Activated T-cell treated with anti-CD3 and anti-CD28 coated beads for 1 hour (primary cell): ENCODE measurements at regions not wholly inside any gene's neighbourhood (a gene's known extent, or its start where the extent isn't known, plus 50 kb on each side); places are given as distances from the start of the nearest gene placed in this dataset.

Source experiments
- DNase-seq: peaks from one replicate; pipeline ENCODE4 v3.0.0-alpha.2; 2020; ENCODE audit warnings: low read depth

- no peak for DNase-seq
Measured at GRCh38 chr16:51474414-51475091, 323.5 kb upstream of the SALL1 start.

DNA sequence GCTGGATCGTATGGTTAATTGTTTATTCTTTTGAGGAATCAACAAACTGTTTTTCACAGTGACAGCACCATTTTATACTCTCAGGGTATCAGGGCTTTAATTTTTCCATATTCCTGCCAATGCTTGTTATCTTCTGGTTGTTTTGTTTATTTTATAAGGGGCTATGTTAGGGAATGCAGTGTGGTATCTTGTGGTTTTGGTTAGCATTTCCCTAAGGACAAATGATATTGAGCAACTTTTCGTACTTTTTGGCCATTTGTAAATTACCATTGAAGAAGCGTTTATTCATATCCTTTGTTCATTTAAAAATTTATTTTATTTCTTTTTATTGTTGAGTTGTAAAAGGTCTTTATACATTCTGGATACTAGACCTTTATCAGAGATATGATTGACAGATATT is 322.0 kb upstream of the SALL1 start:
- DNase-seq = no peak

DNA sequence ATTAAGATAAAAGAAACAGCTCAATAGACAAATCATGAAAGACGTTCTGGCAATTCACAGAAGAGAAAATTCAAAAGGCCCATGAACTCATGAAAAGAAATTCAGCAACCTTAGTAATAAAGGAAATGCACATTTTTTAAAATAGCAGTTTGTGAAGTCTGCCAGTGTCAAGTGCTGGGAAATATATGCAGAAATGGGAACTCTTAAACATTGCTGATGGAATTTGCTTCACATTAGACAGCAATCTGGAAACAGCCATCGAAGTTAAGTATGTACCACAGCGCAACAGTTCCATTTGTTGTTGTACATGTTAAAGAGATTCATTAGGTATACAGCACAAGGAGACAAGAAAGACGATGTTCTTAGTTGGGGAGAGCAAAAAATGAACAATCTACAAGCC is 319.4 kb upstream of the SALL1 start:
- DNase-seq = no peak

DNA sequence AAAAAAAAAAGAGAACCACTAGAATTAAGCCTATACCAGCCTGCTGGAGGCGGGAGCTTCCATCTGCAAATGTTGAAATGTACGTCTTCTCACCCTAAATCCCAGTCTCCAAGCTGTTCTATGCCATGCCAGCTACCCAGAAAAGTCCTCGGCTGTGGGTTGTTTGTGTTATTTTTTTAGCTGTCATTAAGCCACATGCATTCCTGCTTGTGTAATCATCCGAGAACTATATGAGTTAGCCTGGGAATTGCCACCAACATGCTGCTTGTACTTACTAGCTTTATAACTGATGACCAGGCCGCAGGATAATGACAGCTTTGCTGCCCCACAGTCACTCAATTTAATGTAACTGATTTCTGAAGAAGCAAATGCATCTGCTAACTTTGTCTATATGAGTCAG is 313.9 kb upstream of the SALL1 start:
- DNase-seq = no peak

- no peak for DNase-seq
Measured at GRCh38 chr16:51461255-51461654, 310.2 kb upstream of the SALL1 start.

GRCh38 chr16:51458356-51459140 is 307.5 kb upstream of the SALL1 start:
- DNase-seq = no peak

- DNase-seq = no peak
Measured at GRCh38 chr16:51457775-51458174, 306.7 kb upstream of the SALL1 start.

- no peak for DNase-seq
Measured at GRCh38 chr16:51455398-51455797, 304.3 kb upstream of the SALL1 start.

- DNase-seq = no peak
Measured at GRCh38 chr16:51453251-51453650, 302.2 kb upstream of the SALL1 start.

DNA sequence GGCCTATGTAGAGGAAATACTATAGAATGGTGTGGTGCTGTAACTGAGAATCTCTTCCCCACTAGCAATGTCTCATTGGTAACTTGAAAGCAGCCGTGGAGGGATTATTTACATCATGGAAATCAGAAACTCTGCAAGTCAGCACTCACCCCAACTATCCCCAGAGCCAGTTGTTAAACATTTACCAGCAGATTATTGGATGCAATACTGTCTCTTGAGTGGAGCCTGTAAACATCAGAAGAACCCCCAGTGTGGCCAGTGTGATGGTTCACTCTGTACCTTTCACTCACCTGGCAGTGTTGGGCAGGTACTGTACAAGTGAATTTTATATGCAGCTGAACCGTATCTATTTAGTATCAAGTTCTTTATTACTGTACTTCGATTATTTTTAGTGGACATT is 299.8 kb upstream of the SALL1 start:
- DNase-seq = no peak

DNA sequence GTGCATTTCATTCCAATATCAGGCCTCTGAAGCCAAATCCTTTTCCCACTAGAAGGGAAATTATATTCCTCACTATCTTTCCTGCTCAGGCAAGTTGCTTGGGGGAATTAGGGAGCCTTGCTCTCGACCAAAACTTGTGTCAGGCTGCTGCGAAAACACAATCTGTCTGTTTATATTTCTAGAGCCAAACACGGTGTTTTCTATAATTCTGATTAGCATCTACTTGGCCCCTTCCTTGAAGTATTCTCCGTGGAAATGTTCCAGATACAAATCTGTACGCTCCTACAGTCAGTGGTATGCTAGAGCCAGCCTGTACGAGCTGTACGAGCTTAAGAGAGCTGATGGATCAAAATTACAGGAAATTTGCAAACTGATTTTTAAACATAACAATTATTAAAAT is 299.3 kb upstream of the SALL1 start:
- no peak for DNase-seq

GRCh38 chr16:51449441-51449840 is 298.4 kb upstream of the SALL1 start:
- no peak for DNase-seq

- DNase-seq = no peak
Measured at GRCh38 chr16:51445250-51445649, 294.2 kb upstream of the SALL1 start.

GRCh38 chr16:51443934-51444333 is 292.9 kb upstream of the SALL1 start:
- no peak for DNase-seq

DNA sequence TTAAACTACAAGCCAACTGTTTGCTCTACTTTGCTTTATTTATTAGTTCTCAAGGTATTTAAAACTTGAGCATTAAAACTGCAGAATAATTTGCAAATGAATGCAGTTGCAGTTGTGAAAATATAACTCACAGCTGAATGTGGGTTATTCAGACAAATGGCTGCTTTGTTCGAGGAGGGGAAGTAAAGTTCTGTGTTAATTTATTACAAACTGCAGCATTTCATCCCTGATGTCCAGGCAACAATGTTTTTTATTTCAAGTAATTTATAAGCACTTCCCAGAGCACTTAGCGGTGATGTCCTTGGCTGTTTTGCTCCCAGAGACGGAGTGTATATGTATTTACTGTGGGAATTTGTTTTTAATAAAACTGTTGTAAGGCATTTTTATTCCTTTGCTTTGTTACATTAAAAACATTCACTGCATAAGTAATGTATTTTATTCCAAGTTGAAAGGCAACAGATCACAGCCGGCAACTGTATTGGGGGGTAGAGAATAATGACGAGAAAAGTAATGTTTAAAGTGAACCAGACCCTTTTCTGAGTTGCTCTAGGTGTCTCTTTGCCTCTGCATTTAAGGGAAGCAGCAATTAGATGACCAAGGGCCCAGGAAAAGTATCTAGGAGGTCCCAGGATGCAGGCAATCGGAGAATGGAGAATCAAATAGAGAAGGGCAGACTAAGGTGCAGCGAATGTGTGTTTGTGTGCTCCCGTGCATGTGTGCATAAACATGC is 291.2 kb upstream of the SALL1 start:
- no peak for DNase-seq

GRCh38 chr16:51440131-51440889 is 289.2 kb upstream of the SALL1 start:
- DNase-seq = no peak

DNA sequence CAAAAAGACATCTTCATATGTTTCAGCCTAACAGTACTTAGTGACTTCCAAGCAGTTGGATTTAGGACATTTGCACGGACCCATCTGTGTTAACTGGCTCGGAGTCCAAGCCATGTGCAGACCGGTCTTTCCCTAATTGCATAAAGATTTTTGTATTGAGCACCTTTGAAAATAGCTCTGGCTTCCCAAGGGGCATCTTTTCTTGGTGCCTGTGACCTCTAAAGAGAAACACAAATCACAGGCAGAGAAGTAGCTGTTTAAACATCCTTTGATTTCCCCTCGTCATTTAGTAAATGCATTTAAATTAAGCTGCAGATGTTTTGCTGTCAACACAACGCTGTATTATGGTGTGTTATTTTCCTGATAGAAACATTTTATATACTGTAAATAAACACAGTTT is 288.2 kb upstream of the SALL1 start:
- DNase-seq = no peak

DNA sequence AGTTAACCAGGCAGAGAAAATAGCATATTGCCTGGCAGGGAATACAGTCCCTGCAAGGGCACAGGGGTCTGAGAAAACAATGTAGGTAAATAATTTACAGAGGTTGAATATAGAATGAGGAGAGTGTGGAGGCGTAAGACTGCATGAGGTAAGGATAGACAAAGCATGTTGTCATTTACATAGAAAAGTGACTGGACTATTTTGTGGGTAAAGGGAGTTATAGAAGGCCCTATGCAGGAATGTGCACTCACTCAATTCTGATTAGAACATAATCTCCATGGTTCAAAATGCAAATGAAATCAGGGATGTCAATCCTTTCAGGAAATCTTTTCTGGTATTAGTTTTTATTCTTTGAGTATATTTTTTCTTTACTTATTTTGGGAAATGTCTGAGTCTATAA is 285.7 kb upstream of the SALL1 start:
- no peak for DNase-seq

GRCh38 chr16:51434567-51435198 is 283.6 kb upstream of the SALL1 start:
- no peak for DNase-seq

DNA sequence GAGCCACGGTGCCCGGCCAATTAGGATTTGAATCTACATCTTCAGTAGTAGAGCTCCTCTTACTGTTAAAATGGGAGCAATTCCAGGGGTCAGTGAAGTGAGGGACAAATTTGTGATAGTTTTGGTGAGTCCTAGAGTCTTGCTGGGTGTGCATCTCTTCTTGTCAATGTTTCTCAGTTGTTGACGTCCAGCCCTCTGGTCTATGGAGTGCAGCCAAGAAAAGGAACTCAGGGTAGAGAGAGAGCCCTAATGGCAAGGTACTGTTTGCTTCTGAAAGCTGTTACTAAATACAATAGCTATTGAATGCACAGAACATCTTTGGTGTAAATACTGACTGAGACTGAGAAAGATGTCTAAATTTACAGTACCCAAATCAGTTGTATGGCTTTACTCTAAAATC is 282.5 kb upstream of the SALL1 start:
- no peak for DNase-seq

DNA sequence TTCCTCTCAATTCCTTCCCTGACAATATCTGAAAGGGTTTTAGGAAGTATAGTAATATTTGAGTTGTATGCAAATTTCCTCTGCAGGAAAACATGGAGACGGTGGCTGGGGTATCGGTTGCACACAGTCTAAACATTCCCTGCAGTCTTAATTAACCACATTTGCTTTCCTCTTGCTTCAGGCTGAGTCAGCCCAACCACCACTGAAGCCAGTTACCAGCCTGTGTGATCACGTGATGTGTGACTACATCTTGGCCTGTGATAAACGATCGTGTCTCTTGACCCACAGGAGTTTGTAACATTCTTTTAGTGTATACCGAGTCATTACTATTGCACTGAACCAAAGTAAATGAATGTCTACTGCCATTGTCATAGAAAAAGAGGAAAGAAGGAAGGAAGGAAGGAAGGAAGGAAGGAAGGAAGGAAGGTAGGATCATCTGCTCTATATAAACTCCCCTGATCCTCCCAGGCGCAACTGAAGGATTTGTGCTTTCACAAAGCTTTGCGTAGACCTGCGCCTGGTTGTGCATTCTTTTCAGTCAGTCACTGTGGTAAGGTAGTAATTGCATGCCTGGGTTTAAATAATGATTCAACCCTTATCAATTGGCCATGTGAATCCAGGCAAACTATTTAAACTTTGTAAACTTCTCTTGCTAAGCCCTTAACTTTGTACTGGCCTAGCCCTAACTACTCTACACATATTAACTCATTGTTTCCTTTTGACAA is 280.6 kb upstream of the SALL1 start:
- no peak for DNase-seq
